GM06990 (cell line): ENCODE measurements at regions not wholly inside any gene's neighbourhood (a gene's known extent, or its start where the extent isn't known, plus 50 kb on each side); places are given as distances from the start of the nearest gene placed in this dataset.

Source experiments
- DNase-seq: peaks from one replicate; pipeline ENCODE4 v3.0.0-alpha.2; 2011; ENCODE audit not compliant: insufficient read length; ENCODE audit errors: extremely low read depth
- H3K27me3 ChIP-seq: replicated peaks from 2 replicates; pipeline ENCODE4 v1.6.0; 2011; ENCODE audit warnings: low read length; ENCODE audit not compliant: control insufficient read depth, insufficient read depth
- H3K36me3 ChIP-seq: 2 replicates; pipeline ENCODE4 v1.5.1; 2011; ENCODE audit warnings: low read length; ENCODE audit not compliant: control insufficient read depth, insufficient read depth
- H3K4me3 ChIP-seq: replicated peaks from 2 replicates; pipeline ENCODE4 v1.5.1; 2011; ENCODE audit warnings: low read depth, mild to moderate bottlenecking, control low read depth, low read length
- TF ChIP-seq, protein P1 (sequence below): IDR thresholded peaks from 2 replicates; pipeline ENCODE4 v1.5.1; 2011; ENCODE audit warnings: low read length, control low read depth, mild to moderate bottlenecking, inconsistent platforms; ENCODE audit not compliant: insufficient read depth, poor library complexity, severe bottlenecking

- Histone ChIP-seq H3K27me3 (no peaks in the 10 kb centered on the region; the same call in none of the 2 replicates), H3K4me3 (no peak overlapping the region), H3K36me3 (no peaks in the 10 kb centered on the region)
- TF ChIP-seq, protein P1, sequence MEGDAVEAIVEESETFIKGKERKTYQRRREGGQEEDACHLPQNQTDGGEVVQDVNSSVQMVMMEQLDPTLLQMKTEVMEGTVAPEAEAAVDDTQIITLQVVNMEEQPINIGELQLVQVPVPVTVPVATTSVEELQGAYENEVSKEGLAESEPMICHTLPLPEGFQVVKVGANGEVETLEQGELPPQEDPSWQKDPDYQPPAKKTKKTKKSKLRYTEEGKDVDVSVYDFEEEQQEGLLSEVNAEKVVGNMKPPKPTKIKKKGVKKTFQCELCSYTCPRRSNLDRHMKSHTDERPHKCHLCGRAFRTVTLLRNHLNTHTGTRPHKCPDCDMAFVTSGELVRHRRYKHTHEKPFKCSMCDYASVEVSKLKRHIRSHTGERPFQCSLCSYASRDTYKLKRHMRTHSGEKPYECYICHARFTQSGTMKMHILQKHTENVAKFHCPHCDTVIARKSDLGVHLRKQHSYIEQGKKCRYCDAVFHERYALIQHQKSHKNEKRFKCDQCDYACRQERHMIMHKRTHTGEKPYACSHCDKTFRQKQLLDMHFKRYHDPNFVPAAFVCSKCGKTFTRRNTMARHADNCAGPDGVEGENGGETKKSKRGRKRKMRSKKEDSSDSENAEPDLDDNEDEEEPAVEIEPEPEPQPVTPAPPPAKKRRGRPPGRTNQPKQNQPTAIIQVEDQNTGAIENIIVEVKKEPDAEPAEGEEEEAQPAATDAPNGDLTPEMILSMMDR: no peak
- DNase-seq: no peak
Measured at GRCh38 chr10:113425541-113425951, 127.3 kb upstream of the HABP2 start.

DNA sequence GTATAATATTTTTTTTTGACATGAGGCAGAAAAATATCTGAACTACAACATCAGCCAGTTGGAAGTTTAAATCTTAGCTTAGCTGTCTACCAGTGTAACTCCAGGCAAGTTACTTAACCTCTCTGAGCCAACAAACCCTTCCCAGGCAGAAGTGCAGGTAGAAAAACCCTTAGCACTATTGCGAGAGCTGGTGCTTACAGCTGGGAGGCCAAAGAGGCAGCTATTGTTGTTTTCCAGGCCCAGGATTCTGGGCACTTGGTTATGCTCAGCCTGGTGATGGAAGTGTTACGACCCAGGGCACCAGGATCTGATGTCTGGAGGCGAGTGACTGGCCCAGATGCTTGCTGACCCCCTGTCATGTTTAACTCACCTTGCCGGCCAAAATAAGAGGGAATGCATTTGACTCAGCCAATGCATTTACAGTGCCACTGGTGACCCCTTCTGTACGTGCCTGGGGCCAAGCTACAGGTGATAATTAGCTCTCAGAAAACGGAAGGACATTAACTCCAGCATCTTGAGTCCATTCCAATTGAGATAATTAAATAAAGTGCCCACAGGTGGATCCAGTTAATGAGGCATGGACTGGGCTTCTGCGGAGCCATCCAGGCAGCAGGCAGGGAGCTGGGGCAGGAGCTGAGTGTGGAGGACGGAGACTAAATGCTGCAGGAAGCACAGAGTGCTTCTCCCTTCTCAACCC, 126.5 kb upstream of the HABP2 start:
- no peak for DNase-seq
- Histone ChIP-seq H3K36me3 (no peaks in the 10 kb centered on the region), H3K4me3 (no peak overlapping the region), H3K27me3 (no peaks in the 10 kb centered on the region; the same call in none of the 2 replicates)
- TF ChIP-seq, protein P1: no peak

- DNase-seq: no peak
- TF ChIP-seq, protein P1: no peak
Measured at GRCh38 chr10:113427236-113427735, 125.6 kb upstream of the HABP2 start.

GRCh38 chr10:113427811-113428558, 124.9 kb upstream of the HABP2 start:
- no peak overlapping the region for H3K4me3 ChIP-seq
- H3K27me3 ChIP-seq: no peaks in the 10 kb centered on the region; the same call in none of the 2 replicates
- H3K36me3 ChIP-seq: no peaks in the 10 kb centered on the region
- DNase-seq: no peak
- TF ChIP-seq, protein P1: no peak

More at GRCh38 chr10:113427236-113427735, 125.6 kb upstream of the HABP2 start:
- Histone ChIP-seq H3K36me3 (no peaks in the 10 kb centered on the region), H3K27me3 (no peaks in the 10 kb centered on the region; the same call in none of the 2 replicates), H3K4me3 (no peak overlapping the region)

DNA sequence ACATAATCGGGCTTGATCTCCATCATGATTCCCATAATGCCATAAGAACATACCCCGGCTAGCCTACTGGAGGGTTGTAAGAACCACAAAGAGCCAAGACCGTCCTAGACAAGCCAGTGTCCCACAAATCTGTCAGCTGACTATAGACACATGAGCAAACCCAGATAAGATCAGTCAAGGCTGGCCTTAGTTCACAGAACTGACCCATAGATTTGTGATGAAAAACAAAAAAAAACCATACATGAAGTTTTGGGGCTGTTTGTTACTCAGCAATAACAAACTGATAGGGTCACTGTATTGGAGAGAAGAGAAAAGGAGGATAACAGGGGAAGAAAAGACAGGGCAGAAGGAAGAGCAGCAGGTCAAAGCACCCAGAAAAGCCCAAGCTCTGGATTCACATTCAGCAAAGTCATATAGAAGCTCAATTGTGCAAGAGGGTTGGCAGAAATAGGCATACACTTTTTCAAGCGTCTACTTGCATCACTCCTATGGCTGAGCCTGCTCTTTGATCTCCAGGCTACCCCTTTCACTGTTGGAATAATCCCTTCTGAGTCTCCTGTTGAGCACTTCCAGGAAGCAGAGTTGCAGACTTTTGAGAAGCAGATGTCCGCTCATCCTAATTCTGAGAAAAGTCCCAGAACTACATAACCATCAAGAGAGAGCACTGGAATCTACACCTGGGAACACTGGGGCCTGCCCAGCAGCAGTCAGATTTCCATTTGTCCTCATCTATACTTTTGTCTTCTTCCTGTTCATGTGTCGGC, 122.0 kb upstream of the HABP2 start:
- Histone ChIP-seq H3K27me3 (no peaks in the 10 kb centered on the region; the same call in none of the 2 replicates), H3K4me3 (no peak overlapping the region), H3K36me3 (no peaks in the 10 kb centered on the region)
- DNase-seq: no peak
- TF ChIP-seq, protein P1: no peak
